ENCODE measurements at regions not wholly inside any gene's neighbourhood (a gene's known extent, or its start where the extent isn't known, plus 50 kb on each side); places are given as distances from the start of the nearest gene placed in this dataset.

- Histone ChIP-seq H3K36me3 (ENCODE audit: control insufficient read depth in 2 of 2, insufficient read depth in 1 of 2, low read length in 2 of 2) (no peaks in the 10 kb centered on the region), H3K4me1 (ENCODE audit: control insufficient read depth, insufficient read depth, low read length) (no peaks in the 10 kb centered on the region), H3K27ac (ENCODE audit: extremely low read depth, low read depth, low read length) (no peak overlapping the region), H3K4me3 (ENCODE audit: low read depth, low read length) (no peak overlapping the region), H3K9me3 (ENCODE audit: control insufficient read depth, insufficient read depth, low read depth, low read length) (no peaks in the 10 kb centered on the region)
- CTCF ChIA-PET: no interaction called here
- TF ChIP-seq ZNF223 (tag by site-specific recombination; IDR thresholded peaks at IDR 0.05) (no peak), ZNF561 (tag by site-specific recombination; IDR thresholded peaks at IDR 0.05; ENCODE audit: borderline replicate concordance) (no peak), REPIN1 (tag by site-specific recombination; IDR thresholded peaks at IDR 0.05; ENCODE audit: low read depth) (no peak), ZNF184 (tag by site-specific recombination; IDR thresholded peaks at IDR 0.05) (no peak), ZBTB17 (tag by site-specific recombination; IDR thresholded peaks at IDR 0.05) (no peak), ZNF558 (tag by site-specific recombination; IDR thresholded peaks at IDR 0.05) (no peak), ZNF24 (tag by site-specific recombination; IDR thresholded peaks at IDR 0.05) (no peak), ZNF23 (tag by site-specific recombination; IDR thresholded peaks at IDR 0.05; ENCODE audit: borderline replicate concordance) (no peak), KLF8 (tag by site-specific recombination; IDR thresholded peaks at IDR 0.05) (no peak), ZNF311 (tag by site-specific recombination; IDR thresholded peaks at IDR 0.05; ENCODE audit: borderline replicate concordance) (no peak), ZNF677 (tag by site-specific recombination; IDR thresholded peaks at IDR 0.05) (no peak), ZNF449 (tag by site-specific recombination; IDR thresholded peaks at IDR 0.05) (no peak), PRDM4 (tag by site-specific recombination; IDR thresholded peaks at IDR 0.05) (no peak), GLIS2 (tag by site-specific recombination; IDR thresholded peaks at IDR 0.05) (no peak), ZNF302 (tag by site-specific recombination; IDR thresholded peaks at IDR 0.05; ENCODE audit: low read depth) (no peak), ZNF19 (tag by site-specific recombination; IDR thresholded peaks at IDR 0.05; ENCODE audit: low read depth) (no peak), SP3 (tag by site-specific recombination; IDR thresholded peaks at IDR 0.05) (no peak), ZNF610 (tag by site-specific recombination; IDR thresholded peaks at IDR 0.05; ENCODE audit: borderline replicate concordance) (no peak)
- TF ChIP-seq, protein P1, sequence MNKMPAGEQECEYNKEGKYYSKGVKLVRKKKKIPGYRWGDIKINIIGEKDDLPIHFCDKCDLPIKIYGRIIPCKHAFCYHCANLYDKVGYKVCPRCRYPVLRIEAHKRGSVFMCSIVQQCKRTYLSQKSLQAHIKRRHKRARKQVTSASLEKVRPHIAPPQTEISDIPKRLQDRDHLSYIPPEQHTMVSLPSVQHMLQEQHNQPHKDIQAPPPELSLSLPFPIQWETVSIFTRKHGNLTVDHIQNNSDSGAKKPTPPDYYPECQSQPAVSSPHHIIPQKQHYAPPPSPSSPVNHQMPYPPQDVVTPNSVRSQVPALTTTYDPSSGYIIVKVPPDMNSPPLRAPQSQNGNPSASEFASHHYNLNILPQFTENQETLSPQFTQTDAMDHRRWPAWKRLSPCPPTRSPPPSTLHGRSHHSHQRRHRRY (tag by site-specific recombination; IDR thresholded peaks at IDR 0.05): no peak
- POLR2A ChIA-PET: no interaction called here
Measured at GRCh38 chr5:107242411-107243219, 428.1 kb downstream of the EFNA5 start.

- CTCF ChIA-PET: no interaction called here
Measured at GRCh38 chr5:107241841-107242240, 428.9 kb downstream of the EFNA5 start.

More at GRCh38 chr5:107241841-107242240, 428.9 kb downstream of the EFNA5 start:
- Histone ChIP-seq H3K9me3 (ENCODE audit: control insufficient read depth, insufficient read depth, low read depth, low read length) (no peaks in the 10 kb centered on the region), H3K4me1 (ENCODE audit: control insufficient read depth, insufficient read depth, low read length) (no peaks in the 10 kb centered on the region), H3K4me3 (ENCODE audit: low read depth, low read length) (no peak overlapping the region), H3K36me3 (ENCODE audit: control insufficient read depth in 2 of 2, insufficient read depth in 1 of 2, low read length in 2 of 2) (no peaks in the 10 kb centered on the region), H3K27ac (ENCODE audit: extremely low read depth, low read depth, low read length) (no peak overlapping the region)
- POLR2A ChIA-PET: no interaction called here
- TF ChIP-seq, protein P2, sequence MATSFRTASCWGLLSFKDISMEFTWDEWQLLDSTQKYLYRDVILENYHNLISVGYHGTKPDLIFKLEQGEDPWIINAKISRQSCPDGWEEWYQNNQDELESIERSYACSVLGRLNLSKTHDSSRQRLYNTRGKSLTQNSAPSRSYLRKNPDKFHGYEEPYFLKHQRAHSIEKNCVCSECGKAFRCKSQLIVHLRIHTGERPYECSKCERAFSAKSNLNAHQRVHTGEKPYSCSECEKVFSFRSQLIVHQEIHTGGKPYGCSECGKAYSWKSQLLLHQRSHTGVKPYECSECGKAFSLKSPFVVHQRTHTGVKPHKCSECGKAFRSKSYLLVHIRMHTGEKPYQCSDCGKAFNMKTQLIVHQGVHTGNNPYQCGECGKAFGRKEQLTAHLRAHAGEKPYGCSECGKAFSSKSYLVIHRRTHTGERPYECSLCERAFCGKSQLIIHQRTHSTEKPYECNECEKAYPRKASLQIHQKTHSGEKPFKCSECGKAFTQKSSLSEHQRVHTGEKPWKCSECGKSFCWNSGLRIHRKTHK (tag by site-specific recombination; IDR thresholded peaks at IDR 0.05): no peak
- TF ChIP-seq ZNF747 (tag by site-specific recombination; IDR thresholded peaks at IDR 0.05) (no peak), ZNF701 (tag by site-specific recombination; IDR thresholded peaks at IDR 0.05) (no peak), ZNF544 (tag by site-specific recombination; IDR thresholded peaks at IDR 0.05) (no peak)

Data from HEK293 (cell line).